Stomach (tissue), 8 donors: ENCODE measurements at regions not wholly inside any gene's neighbourhood (a gene's known extent, or its start where the extent isn't known, plus 50 kb on each side); places are given as distances from the start of the nearest gene placed in this dataset.
A peak's percentile ranks its signal among the peaks of the same experiment; 100 is the strongest.

Source experiments
- DNase-seq, 2 donors: peaks; one replicate each; pipeline versions ENCODE4 v3.0.0 to v3.0.0-alpha.2; 2013 to 2019
- H3K27ac ChIP-seq, 5 donors: fragments of 200-600 bp in 4 of 5; sonication (generic) in 4 of 5; one replicate each; pipeline ENCODE4 v1.5.1; 2013 to 2019; ENCODE audit warnings: mild to moderate bottlenecking in 1 of 5, moderate library complexity in 1 of 5
- H3K27me3 ChIP-seq, 3 donors: fragments of 200-600 bp; sonication (generic); one replicate each; pipeline ENCODE4 v1.5.1; 2017 to 2019; ENCODE audit warnings: mixed run types in 1 of 3
- H3K36me3 ChIP-seq, 4 donors: fragments of 200-600 bp; sonication (generic); 1 replicate in 3 of 4; 2 replicates in 1 of 4; pipeline ENCODE4 v1.5.1; 2016 to 2019
- H3K4me1 ChIP-seq, 4 donors: fragments of 200-600 bp; sonication (generic); one replicate each; pipeline ENCODE4 v1.5.1; 2016 to 2019
- H3K4me3 ChIP-seq, 4 donors: fragments of 200-600 bp; sonication (generic) in 3 of 4; one replicate each; pipeline ENCODE4 v1.5.1; 2016 to 2019; ENCODE audit warnings: mild to moderate bottlenecking in 1 of 4
- H3K9me3 ChIP-seq, 4 donors: fragments of 200-600 bp; sonication (generic); one replicate each; pipeline ENCODE4 v1.5.1; 2016 to 2019
- CTCF ChIP-seq, 7 experiments: fragments of 450-650 bp in 4 of 7; fragments of 200-600 bp in 3 of 7; sonication (generic) in 3 of 7; IDR thresholded peaks; one replicate each; pipeline ENCODE4 v1.5.1; 2016 to 2019; ENCODE audit warnings: antibody characterized with exemption in 7 of 7, control low read depth in 2 of 7, mild to moderate bottlenecking in 1 of 7
- EP300 ChIP-seq: sonication (generic); formaldehyde crosslinking; IDR thresholded peaks from one replicate; pipeline ENCODE4 v1.6.1; 2017; ENCODE audit warnings: antibody characterized with exemption
- POLR2A ChIP-seq, 4 donors: fragments of 450-650 bp; IDR thresholded peaks; one replicate each; pipeline ENCODE4 v1.6.1; 2016; ENCODE audit warnings: antibody characterized with exemption in 4 of 4, control low read depth in 2 of 4, mild to moderate bottlenecking in 1 of 4, moderate library complexity in 1 of 4
- POLR2AphosphoS5 ChIP-seq, 3 donors: sonication (generic); formaldehyde crosslinking; IDR thresholded peaks; one replicate each; pipeline ENCODE4 v1.6.1; 2016; ENCODE audit warnings: antibody characterized with exemption in 3 of 3
- WGBS, 5 donors: extraction: QIAGEN DNeasy Blood & Tissue Kit in 3 of 5; methylation state at CpG; one replicate each; pipeline versions ENCODE4 v1.1.5 to v1.1.7; 2013 to 2018; 5-methylcytosine and 5-hydroxymethylcytosine counted together
- intact Hi-C: fragments of 100-400 bp; cut with DNase I; formaldehyde crosslinking; loops from one replicate; pipeline ENCODE4 v1.15.1; 2023; ENCODE audit warnings: low total_unique reads
- donor health status: healthy with polysubstance abuse.
- donor health status: Bipolar disorder and iron deficiency.
- donor health status: healthy.

GRCh38 chr2:209121691-209122090 is 302.2 kb upstream of the MAP2 start:
- Histone ChIP-seq H3K27ac (no peak overlapping the region), H3K27me3 (no peaks in the 10 kb centered on the region), H3K36me3 (no peaks in the 10 kb centered on the region), H3K4me3 (no peak overlapping the region), H3K9me3 (peaks cover 0 to 6% (median 3%) of the 10 kb centered on the region in 4 donors), H3K4me1 (no peaks in the 10 kb centered on the region)
- intact Hi-C loops = no loop called here
- TF ChIP-seq EP300 (no peak), CTCF (IDR thresholded peaks at IDR 0.05) (no peak), POLR2AphosphoS5 (IDR thresholded peaks at IDR 0.05) (no peak), POLR2A (IDR thresholded peaks at IDR 0.05) (no peak)
- 43 to 64% (median 49%) methylated on average over 2 of the region's 2 CpGs for WGBS, 5 donors
- peak in 1 of 2 donors; percentile 2 for DNase-seq

DNA sequence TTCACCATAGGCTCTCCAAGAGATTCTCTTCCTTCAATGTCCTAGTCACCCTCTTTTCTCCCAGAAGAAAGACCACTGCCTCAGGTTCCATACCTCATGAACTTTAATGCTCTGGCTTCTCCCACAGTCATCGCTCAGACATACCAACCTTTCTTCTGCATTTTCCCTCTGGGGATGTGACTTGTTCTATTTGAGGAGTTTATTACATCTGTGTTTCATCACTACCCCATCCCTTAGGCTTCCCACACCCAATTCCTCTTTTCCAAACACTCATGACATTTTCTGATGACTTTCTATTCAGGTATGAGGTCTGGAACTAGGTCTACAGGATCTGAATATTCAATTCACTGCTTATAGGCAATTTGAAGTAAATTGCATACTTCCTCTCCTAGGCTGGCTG is 298.6 kb upstream of the MAP2 start:
- no peak for DNase-seq
- no peaks in the 10 kb centered on the region for H3K36me3 ChIP-seq
- peaks cover 0 to 6% (median 2%) of the 10 kb centered on the region in 4 donors for H3K9me3 ChIP-seq
- H3K4me1 ChIP-seq = no peaks in the 10 kb centered on the region
- intact Hi-C loops = no loop called here
- 87 to 100% (median 93%) methylated on average over 1 of the region's 1 CpG for WGBS, 5 donors
- TF ChIP-seq POLR2A (IDR thresholded peaks at IDR 0.05) (no peak), EP300 (no peak), POLR2AphosphoS5 (IDR thresholded peaks at IDR 0.05) (no peak), CTCF (IDR thresholded peaks at IDR 0.05) (no peak)
- no peak overlapping the region for H3K4me3 ChIP-seq
- H3K27ac ChIP-seq = no peak overlapping the region
- no peaks in the 10 kb centered on the region for H3K27me3 ChIP-seq

GRCh38 chr2:209138079-209138478 is 285.8 kb upstream of the MAP2 start:
- H3K4me3 ChIP-seq = no peak overlapping the region
- DNase-seq = no peak
- H3K27me3 ChIP-seq = no peaks in the 10 kb centered on the region
- intact Hi-C loops = no loop called here
- peaks cover 0 to 10% (median 0%) of the 10 kb centered on the region in 4 donors for H3K9me3 ChIP-seq
- 59 to 68% (median 62%) methylated on average over 3 of the region's 3 CpGs for WGBS, 5 donors
- no peaks in the 10 kb centered on the region for H3K36me3 ChIP-seq
- no peaks in the 10 kb centered on the region for H3K4me1 ChIP-seq
- no peak overlapping the region for H3K27ac ChIP-seq
- no peak for TF ChIP-seq EP300
- no peak for TF ChIP-seq CTCF (IDR thresholded peaks at IDR 0.05)
- TF ChIP-seq POLR2A (IDR thresholded peaks at IDR 0.05) = no peak
- no peak for TF ChIP-seq POLR2AphosphoS5 (IDR thresholded peaks at IDR 0.05)

GRCh38 chr2:209141142-209141541 is 282.7 kb upstream of the MAP2 start:
- 64 to 77% (median 70%) methylated on average over 3 of the region's 3 CpGs for WGBS, 5 donors
- Histone ChIP-seq H3K27me3 (no peaks in the 10 kb centered on the region), H3K4me1 (no peaks in the 10 kb centered on the region), H3K27ac (no peak overlapping the region), H3K9me3 (no peaks in the 10 kb centered on the region), H3K36me3 (no peaks in the 10 kb centered on the region), H3K4me3 (no peak overlapping the region)
- TF ChIP-seq POLR2AphosphoS5 (IDR thresholded peaks at IDR 0.05) (no peak), CTCF (IDR thresholded peaks at IDR 0.05) (no peak), POLR2A (IDR thresholded peaks at IDR 0.05) (no peak), EP300 (no peak)
- DNase-seq = no peak
- intact Hi-C loops = no loop called here
